CD4-positive, alpha-beta T cell treated with Interleukin-15 for 4 hours (primary cell): ENCODE measurements at regions not wholly inside any gene's neighbourhood (a gene's known extent, or its start where the extent isn't known, plus 50 kb on each side); places are given as distances from the start of the nearest gene placed in this dataset.
"Not testable (repeated sequence)": the region's sequence is repeated elsewhere in the genome, so short reads cannot be mapped to it uniquely, and the experiment has no call there.

Experiments used
- DNase-seq: peaks from one replicate; pipeline ENCODE4 v3.0.0-alpha.2; 2020; ENCODE audit warnings: low spot score

GRCh38 chr7:114806590-114807162 is 115.2 kb upstream of the MDFIC start:
- DNase-seq, result no peak

- no peak for DNase-seq
Measured at GRCh38 chr7:114812570-114812969, 109.3 kb upstream of the MDFIC start.

GRCh38 chr7:114813624-114814023 is 108.3 kb upstream of the MDFIC start:
- no peak for DNase-seq

GRCh38 chr7:114817036-114817435 is 104.9 kb upstream of the MDFIC start:
- not testable (repeated sequence) for DNase-seq

GRCh38 chr7:114818501-114818900 is 103.4 kb upstream of the MDFIC start:
- DNase-seq, result no peak

- DNase-seq, result no peak
Measured at GRCh38 chr7:114819616-114820362, 102.1 kb upstream of the MDFIC start.

GRCh38 chr7:114821030-114821900 is 100.6 kb upstream of the MDFIC start:
- no peak for DNase-seq

- DNase-seq, result no peak
Measured at GRCh38 chr7:114822131-114822530, 99.8 kb upstream of the MDFIC start.

GRCh38 chr7:114822844-114823243 is 99.0 kb upstream of the MDFIC start:
- DNase-seq, result no peak

GRCh38 chr7:114823290-114823689 is 98.6 kb upstream of the MDFIC start:
- DNase-seq, result no peak

- peak; percentile 4 for DNase-seq
Measured at GRCh38 chr7:114825423-114825951, 96.4 kb upstream of the MDFIC start.

- no peak for DNase-seq
Measured at GRCh38 chr7:114830952-114831351, 90.9 kb upstream of the MDFIC start.

- DNase-seq, result no peak
Measured at GRCh38 chr7:114832906-114833595, 88.8 kb upstream of the MDFIC start.

GRCh38 chr7:114835303-114835702 is 86.6 kb upstream of the MDFIC start:
- DNase-seq, result no peak

GRCh38 chr7:114835861-114836260 is 86.0 kb upstream of the MDFIC start:
- no peak for DNase-seq

GRCh38 chr7:114842551-114843065 is 79.3 kb upstream of the MDFIC start:
- no peak for DNase-seq

GRCh38 chr7:114843102-114843501 is 78.8 kb upstream of the MDFIC start:
- DNase-seq, result no peak

- no peak for DNase-seq
Measured at GRCh38 chr7:114851406-114852061, 70.4 kb upstream of the MDFIC start.

GRCh38 chr7:114852293-114852692 is 69.6 kb upstream of the MDFIC start:
- DNase-seq, result no peak

- DNase-seq, result no peak
Measured at GRCh38 chr7:114853189-114853588, 68.7 kb upstream of the MDFIC start.

GRCh38 chr7:114854369-114854768 is 67.5 kb upstream of the MDFIC start:
- DNase-seq, result no peak
